ENCODE measurements at regions not wholly inside any gene's neighbourhood (a gene's known extent, or its start where the extent isn't known, plus 50 kb on each side); places are given as distances from the start of the nearest gene placed in this dataset.
"Not testable (repeated sequence)": the region's sequence is repeated elsewhere in the genome, so short reads cannot be mapped to it uniquely, and the experiment has no call there.

DNA sequence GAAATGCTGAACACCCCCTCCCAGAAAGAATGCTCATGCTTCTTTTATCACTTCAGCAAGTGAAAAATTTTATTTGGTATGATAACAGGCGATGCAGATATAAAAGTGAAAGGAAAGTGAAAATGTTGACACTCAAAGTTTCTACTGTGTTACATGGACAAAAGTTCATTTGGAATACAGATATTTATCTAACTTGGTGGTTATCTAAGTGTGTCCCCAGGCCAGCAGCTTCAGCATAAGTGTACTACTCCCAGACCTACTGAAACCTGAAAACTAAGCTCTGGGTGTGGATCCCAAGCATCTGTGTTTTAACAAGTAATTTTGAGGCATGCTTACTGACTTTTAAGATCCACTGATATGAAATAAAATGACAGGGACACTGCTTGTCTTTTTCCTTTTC lies 157.1 kb upstream of the BCHE start:
- WGBS, result 41% methylated on average over 1 of the region's 1 CpG
- H3K36me3 ChIP-seq (ENCODE audit: insufficient read depth), result no peaks in the 10 kb centered on the region

DNA sequence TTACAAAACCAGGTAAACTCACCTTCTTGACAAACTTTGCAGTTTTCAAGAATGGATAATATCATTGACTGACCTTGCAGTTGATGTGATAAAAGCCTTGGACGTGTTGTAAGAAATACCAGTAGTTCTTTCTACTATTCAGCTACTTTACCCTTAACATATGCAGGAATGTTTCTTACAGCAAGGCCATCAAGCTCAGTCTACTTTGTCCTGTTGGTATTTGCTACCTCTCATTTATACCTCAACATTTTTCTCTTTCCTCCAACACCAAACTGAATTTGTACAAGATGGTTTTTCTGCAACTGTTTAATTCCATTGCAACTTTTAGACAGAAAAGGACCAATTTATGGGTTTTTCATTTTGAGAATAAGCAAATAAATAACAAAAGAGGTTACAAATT lies 147.4 kb upstream of the BCHE start:
- WGBS, result 84% methylated on average over 1 of the region's 1 CpG

More for the DNA sequence above, 157.1 kb upstream of the BCHE start:
- DNase-seq (ENCODE audit: extremely low spot score), result no peak
- H3K4me1 ChIP-seq (ENCODE audit: insufficient read depth), result no peaks in the 10 kb centered on the region
- no peak overlapping the region for H3K27ac ChIP-seq (ENCODE audit: low read depth)
- no peak overlapping the region for H3K4me3 ChIP-seq (ENCODE audit: low read depth, low read length)

DNA sequence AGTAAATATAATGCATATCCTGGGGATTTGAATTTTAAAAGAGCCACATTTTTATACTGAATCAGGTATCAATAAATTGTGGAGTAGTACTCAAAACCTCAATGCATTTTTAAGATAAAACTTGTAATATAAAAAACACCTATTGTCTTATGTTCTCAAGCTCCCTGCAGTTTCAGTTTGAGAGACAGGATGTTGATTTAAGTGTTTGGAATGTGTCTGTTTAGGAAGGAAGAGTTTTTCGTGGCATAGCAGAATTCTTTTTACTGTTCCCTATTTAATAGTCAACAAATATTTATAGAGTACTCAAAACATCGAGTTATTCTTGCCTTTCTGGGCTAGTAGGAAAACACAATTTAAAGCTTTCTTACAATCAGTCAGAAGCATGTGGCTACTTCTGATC lies 146.1 kb upstream of the BCHE start:
- Histone ChIP-seq H3K36me3 (ENCODE audit: insufficient read depth) (no peaks in the 10 kb centered on the region), H3K4me1 (ENCODE audit: insufficient read depth) (no peaks in the 10 kb centered on the region), H3K27ac (ENCODE audit: low read depth) (no peak overlapping the region), H3K4me3 (ENCODE audit: low read depth, low read length) (no peak overlapping the region)
- 39% methylated on average over 2 of the region's 2 CpGs for WGBS
- DNase-seq (ENCODE audit: extremely low spot score), result no peak

More for the DNA sequence above, 147.4 kb upstream of the BCHE start:
- Histone ChIP-seq H3K4me1 (ENCODE audit: insufficient read depth) (no peaks in the 10 kb centered on the region), H3K36me3 (ENCODE audit: insufficient read depth) (no peaks in the 10 kb centered on the region), H3K27ac (ENCODE audit: low read depth) (no peak overlapping the region), H3K4me3 (ENCODE audit: low read depth, low read length) (no peak overlapping the region)
- DNase-seq (ENCODE audit: extremely low spot score), result no peak

DNA sequence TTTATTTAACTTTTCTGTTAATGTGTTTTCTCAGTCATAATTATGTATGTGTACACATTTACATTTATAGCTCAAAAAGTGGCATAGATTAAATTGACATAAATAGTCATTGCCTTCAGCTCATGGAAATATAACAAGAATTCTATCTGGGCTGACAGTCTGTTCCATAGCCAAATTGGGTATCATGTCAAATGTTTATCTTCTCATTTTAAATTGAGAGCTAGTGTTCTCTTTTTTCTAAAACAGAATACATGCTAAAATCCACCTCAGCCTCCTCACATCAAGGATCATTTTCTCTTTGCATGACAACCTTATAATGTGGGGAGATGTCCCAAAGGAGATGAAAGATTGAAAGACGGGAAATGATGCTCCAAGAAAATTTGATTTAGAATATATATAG lies 144.1 kb upstream of the BCHE start:
- WGBS, result 95% methylated on average over 1 of the region's 1 CpG

DNA sequence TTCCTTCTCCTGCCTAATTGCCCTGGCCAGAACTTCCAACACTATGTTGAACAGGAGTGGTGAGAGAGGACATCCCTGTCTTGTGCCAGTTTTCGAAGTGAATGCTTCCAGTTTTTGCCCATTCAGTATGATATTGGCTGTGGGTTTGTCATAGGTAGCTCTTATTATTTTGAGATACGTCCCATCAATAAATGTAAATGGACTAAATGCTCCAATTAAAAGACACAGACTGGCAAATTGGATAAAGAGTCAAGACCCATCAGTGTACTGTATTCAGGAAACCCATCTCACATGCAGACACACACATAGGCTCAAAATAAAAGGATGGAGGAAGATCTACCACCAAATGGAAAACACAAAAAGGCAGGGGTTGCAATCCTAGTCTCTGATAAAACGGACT lies 123.6 kb upstream of the BCHE start:
- not testable (repeated sequence) for DNase-seq (ENCODE audit: extremely low spot score); H3K27ac ChIP-seq (ENCODE audit: low read depth); H3K36me3 ChIP-seq (ENCODE audit: insufficient read depth); H3K4me1 ChIP-seq (ENCODE audit: insufficient read depth); H3K4me3 ChIP-seq (ENCODE audit: low read depth, low read length)
- 78% methylated on average over 3 of the region's 3 CpGs for WGBS

More for the DNA sequence above, 144.1 kb upstream of the BCHE start:
- Histone ChIP-seq H3K4me3 (ENCODE audit: low read depth, low read length) (no peak overlapping the region), H3K27ac (ENCODE audit: low read depth) (no peak overlapping the region), H3K4me1 (ENCODE audit: insufficient read depth) (no peaks in the 10 kb centered on the region), H3K36me3 (ENCODE audit: insufficient read depth) (no peaks in the 10 kb centered on the region)
- no peak for DNase-seq (ENCODE audit: extremely low spot score)

DNA sequence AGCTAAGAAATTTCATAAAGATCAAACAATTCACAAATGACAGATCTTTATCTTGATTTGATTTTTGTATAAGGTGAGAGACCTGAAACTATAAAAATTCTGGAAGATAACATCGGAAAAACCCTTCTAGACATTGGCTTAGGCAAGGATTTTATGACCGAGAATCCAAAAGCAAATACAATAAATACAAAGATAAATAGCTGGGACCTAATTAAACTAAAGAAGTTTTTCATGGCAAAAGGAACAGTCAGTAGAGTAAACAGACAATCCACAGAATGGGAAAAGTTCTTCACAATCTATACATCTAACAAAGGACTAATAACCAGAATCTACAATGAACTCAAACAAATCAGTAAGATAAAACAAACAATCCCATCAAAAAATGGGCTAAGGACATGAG lies 116.9 kb upstream of the BCHE start:
- 81% methylated on average over 2 of the region's 2 CpGs for WGBS
- Histone ChIP-seq H3K4me3 (ENCODE audit: low read depth, low read length) (no peak overlapping the region), H3K27ac (ENCODE audit: low read depth) (no peak overlapping the region), H3K36me3 (ENCODE audit: insufficient read depth) (no peaks in the 10 kb centered on the region), H3K4me1 (ENCODE audit: insufficient read depth) (no peaks in the 10 kb centered on the region)
- no peak for DNase-seq (ENCODE audit: extremely low spot score)

DNA sequence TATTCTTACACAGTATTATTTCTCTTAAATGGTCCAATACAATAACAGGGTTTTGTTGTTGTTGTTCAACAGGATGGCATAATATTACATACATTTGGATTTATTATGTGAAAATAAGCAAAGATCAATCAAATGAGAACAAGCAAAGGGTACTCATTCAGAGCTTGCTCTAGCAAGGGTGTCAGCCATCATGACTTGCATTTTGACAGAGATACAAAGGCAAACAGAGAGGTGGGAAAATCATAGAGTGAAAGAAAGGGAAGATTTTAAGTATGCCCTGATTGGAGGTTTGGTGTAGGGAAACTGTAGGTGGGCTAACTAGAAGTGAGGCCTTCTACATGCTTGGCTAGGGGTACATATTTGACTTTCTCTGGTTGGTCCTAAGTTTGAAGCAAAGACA lies 109.1 kb upstream of the BCHE start:
- H3K36me3 ChIP-seq (ENCODE audit: insufficient read depth), result no peaks in the 10 kb centered on the region
- no peak overlapping the region for H3K27ac ChIP-seq (ENCODE audit: low read depth)
- no peak for DNase-seq (ENCODE audit: extremely low spot score)
- H3K4me3 ChIP-seq (ENCODE audit: low read depth, low read length), result no peak overlapping the region
- H3K4me1 ChIP-seq (ENCODE audit: insufficient read depth), result no peaks in the 10 kb centered on the region

GRCh38 chr3:165938986-165939540 lies 101.8 kb upstream of the BCHE start:
- 82% methylated on average over 1 of the region's 1 CpG for WGBS

GRCh38 chr3:165936081-165936480 lies 98.9 kb upstream of the BCHE start:
- not testable (repeated sequence) for H3K4me1 ChIP-seq (ENCODE audit: insufficient read depth); H3K27ac ChIP-seq (ENCODE audit: low read depth); H3K4me3 ChIP-seq (ENCODE audit: low read depth, low read length); DNase-seq (ENCODE audit: extremely low spot score); H3K36me3 ChIP-seq (ENCODE audit: insufficient read depth)
- WGBS, result 98% methylated on average over 1 of the region's 1 CpG

More at GRCh38 chr3:165938986-165939540, 101.8 kb upstream of the BCHE start:
- DNase-seq (ENCODE audit: extremely low spot score), result no peak
- Histone ChIP-seq H3K36me3 (ENCODE audit: insufficient read depth) (no peaks in the 10 kb centered on the region), H3K4me3 (ENCODE audit: low read depth, low read length) (no peak overlapping the region), H3K27ac (ENCODE audit: low read depth) (no peak overlapping the region), H3K4me1 (ENCODE audit: insufficient read depth) (no peaks in the 10 kb centered on the region)

- not testable (repeated sequence) for H3K4me3 ChIP-seq (ENCODE audit: low read depth, low read length); H3K36me3 ChIP-seq (ENCODE audit: insufficient read depth); H3K4me1 ChIP-seq (ENCODE audit: insufficient read depth); DNase-seq (ENCODE audit: extremely low spot score); H3K27ac ChIP-seq (ENCODE audit: low read depth)
- 96% methylated on average over 29 of the region's 29 CpGs for whole genome bisulfite sequencing
Observed at GRCh38 chr3:165924301-165924791, 87.1 kb upstream of the BCHE start.

- H3K36me3 ChIP-seq (ENCODE audit: insufficient read depth), result no peaks in the 10 kb centered on the region
- 68% methylated on average over 5 of the region's 5 CpGs for WGBS
- H3K27ac ChIP-seq (ENCODE audit: low read depth), result no peak overlapping the region
- no peaks in the 10 kb centered on the region for H3K4me1 ChIP-seq (ENCODE audit: insufficient read depth)
- no peak for DNase-seq (ENCODE audit: extremely low spot score)
- H3K4me3 ChIP-seq (ENCODE audit: low read depth, low read length), result no peak overlapping the region
Observed at GRCh38 chr3:165920984-165921383, 83.8 kb upstream of the BCHE start.

- Histone ChIP-seq H3K27ac (ENCODE audit: low read depth) (no peak overlapping the region), H3K36me3 (ENCODE audit: insufficient read depth) (no peaks in the 10 kb centered on the region), H3K4me3 (ENCODE audit: low read depth, low read length) (no peak overlapping the region), H3K4me1 (ENCODE audit: insufficient read depth) (no peaks in the 10 kb centered on the region)
- DNase-seq (ENCODE audit: extremely low spot score), result no peak
- 48% methylated on average over 4 of the region's 4 CpGs for WGBS
Observed at GRCh38 chr3:165919284-165919683, 82.1 kb upstream of the BCHE start.

- no peak for DNase-seq (ENCODE audit: extremely low spot score)
- Histone ChIP-seq H3K36me3 (ENCODE audit: insufficient read depth) (no peaks in the 10 kb centered on the region), H3K4me3 (ENCODE audit: low read depth, low read length) (no peak overlapping the region), H3K27ac (ENCODE audit: low read depth) (no peak overlapping the region), H3K4me1 (ENCODE audit: insufficient read depth) (no peaks in the 10 kb centered on the region)
- 98% methylated on average over 23 of the region's 23 CpGs for WGBS
Observed at GRCh38 chr3:165918657-165918979, 81.4 kb upstream of the BCHE start.

- not testable (repeated sequence) for DNase-seq (ENCODE audit: extremely low spot score); H3K4me1 ChIP-seq (ENCODE audit: insufficient read depth); H3K27ac ChIP-seq (ENCODE audit: low read depth); H3K4me3 ChIP-seq (ENCODE audit: low read depth, low read length); H3K36me3 ChIP-seq (ENCODE audit: insufficient read depth)
- WGBS, result 96% methylated on average over 24 of the region's 24 CpGs
Observed at GRCh38 chr3:165917938-165918656, 80.9 kb upstream of the BCHE start.
